Muscle of arm (tissue), 1 donor: ENCODE measurements at regions not wholly inside any gene's neighbourhood (a gene's known extent, or its start where the extent isn't known, plus 50 kb on each side); places are given as distances from the start of the nearest gene placed in this dataset.

Source experiments
- DNase-seq: peaks from one replicate; pipeline ENCODE4 v3.0.0-alpha.2; 2013

- no peak for DNase-seq
Observed at GRCh38 chr10:36114141-36114540, 472.0 kb upstream of the FZD8 start.

- DNase-seq: no peak
Observed at GRCh38 chr10:36111676-36112075, 469.6 kb upstream of the FZD8 start.

GRCh38 chr10:36110097-36110496 lies 468.0 kb upstream of the FZD8 start:
- DNase-seq: no peak

- DNase-seq: no peak
Observed at GRCh38 chr10:36109399-36110023, 467.4 kb upstream of the FZD8 start.

GRCh38 chr10:36097696-36098095 lies 455.6 kb upstream of the FZD8 start:
- no peak for DNase-seq

GRCh38 chr10:36096576-36096975 lies 454.5 kb upstream of the FZD8 start:
- no peak for DNase-seq

GRCh38 chr10:36094096-36094495 lies 452.0 kb upstream of the FZD8 start:
- no peak for DNase-seq

GRCh38 chr10:36092116-36092515 lies 450.0 kb upstream of the FZD8 start:
- DNase-seq: no peak

GRCh38 chr10:36091007-36091406 lies 448.9 kb upstream of the FZD8 start:
- DNase-seq: no peak

- DNase-seq: peak; percentile 53
Observed at GRCh38 chr10:36089790-36090440, 447.8 kb upstream of the FZD8 start.

GRCh38 chr10:36087006-36088005 lies 445.2 kb upstream of the FZD8 start:
- no peak for DNase-seq

- DNase-seq: no peak
Observed at GRCh38 chr10:36075196-36075595, 433.1 kb upstream of the FZD8 start.

GRCh38 chr10:36073796-36074345 lies 431.8 kb upstream of the FZD8 start:
- DNase-seq: no peak

- no peak for DNase-seq
Observed at GRCh38 chr10:36068542-36068941, 426.4 kb upstream of the FZD8 start.

GRCh38 chr10:36067748-36068147 lies 425.7 kb upstream of the FZD8 start:
- no peak for DNase-seq

GRCh38 chr10:36066850-36067249 lies 424.8 kb upstream of the FZD8 start:
- no peak for DNase-seq

- no peak for DNase-seq
Observed at GRCh38 chr10:36066102-36066501, 424.0 kb upstream of the FZD8 start.

- no peak for DNase-seq
Observed at GRCh38 chr10:36063396-36063795, 421.3 kb upstream of the FZD8 start.

GRCh38 chr10:36057731-36058130 lies 415.6 kb upstream of the FZD8 start:
- DNase-seq: no peak

- no peak for DNase-seq
Observed at GRCh38 chr10:36057180-36057579, 415.1 kb upstream of the FZD8 start.

GRCh38 chr10:36053775-36054174 lies 411.7 kb upstream of the FZD8 start:
- DNase-seq: no peak

GRCh38 chr10:36053271-36053670 lies 411.2 kb upstream of the FZD8 start:
- DNase-seq: no peak
